B cell (primary cell): ENCODE measurements at regions not wholly inside any gene's neighbourhood (a gene's known extent, or its start where the extent isn't known, plus 50 kb on each side); places are given as distances from the start of the nearest gene placed in this dataset.

Experiments used
- ATAC-seq: fragments of 200-7000 bp; cut with Tn5 transposase; one replicate; pipeline ENCODE4 v1.10.0; 2021; ENCODE audit warnings: low read depth, mild to moderate bottlenecking, moderate number of reproducible peaks, moderate library complexity
- CTCF ChIA-PET: fragments of 350-600 bp; sonication (Branson Sonifier 250); formaldehyde crosslinking; loops from one replicate; lab custom pipeline; 2021; ENCODE audit warnings: antibody characterized with exemption, inconsistent platforms; lab: Charles Lee
- POLR2A ChIA-PET: fragments of 350-600 bp; sonication (Branson Sonifier 250); formaldehyde crosslinking; loops from one replicate; lab custom pipeline; 2021; ENCODE audit warnings: antibody characterized with exemption; lab: Charles Lee
- DNase-seq: peaks from one replicate; pipeline ENCODE4 v3.0.0; 2013
- H2AFZ ChIP-seq: 2 replicates; pipeline ENCODE4 v1.6.1; 2012; ENCODE audit warnings: mild to moderate bottlenecking, low read depth, low read length; ENCODE audit not compliant: insufficient read depth, poor library complexity, severe bottlenecking
- H3K27ac ChIP-seq, 2 donors: 1 replicate in 1 of 2; 2 replicates in 1 of 2; pipeline ENCODE4 v1.5.1; 2012 to 2013; ENCODE audit warnings: low read length in 2 of 2, mild to moderate bottlenecking in 2 of 2, moderate library complexity in 1 of 2
- H3K27me3 ChIP-seq, 4 experiments: fragments of 200-600 bp in 1 of 4; sonication (generic) in 1 of 4; replicated peaks in 1 of 4; 1 replicate in 2 of 4; 2 replicates in 2 of 4; pipeline versions ENCODE4 v1.6.1 to v1.7.0; 2013 to 2016; ENCODE audit warnings: low read length in 3 of 4, mild to moderate bottlenecking in 2 of 4, mixed read lengths in 1 of 4, moderate library complexity in 1 of 4; ENCODE audit not compliant: insufficient read depth in 4 of 4, control insufficient read depth in 3 of 4; ENCODE audit errors: control extremely low read depth in 1 of 4
- H3K36me3 ChIP-seq, 2 experiments: replicated peaks in 1 of 2; 1 replicate in 1 of 2; 2 replicates in 1 of 2; pipeline versions ENCODE4 v1.6.1 to v1.7.1; 2013; ENCODE audit warnings: low read length in 1 of 2; ENCODE audit not compliant: insufficient read depth in 2 of 2, control insufficient read depth in 1 of 2; ENCODE audit errors: control extremely low read depth in 1 of 2, extremely low read depth in 1 of 2
- H3K4me1 ChIP-seq, 2 donors: fragments of 200-600 bp in 1 of 2; sonication (generic) in 1 of 2; 1 replicate in 1 of 2; 2 replicates in 1 of 2; pipeline versions ENCODE4 v1.5.1 to v1.6.1; 2013 to 2017; ENCODE audit warnings: low read length in 2 of 2; ENCODE audit not compliant: control insufficient read depth in 2 of 2, insufficient read depth in 2 of 2
- H3K4me2 ChIP-seq: replicated peaks from 2 replicates; pipeline ENCODE3; 2012; ENCODE audit warnings: mild to moderate bottlenecking, low read depth, low read length; ENCODE audit not compliant: poor library complexity, severe bottlenecking
- H3K4me3 ChIP-seq, 5 experiments: fragments of 200-600 bp in 1 of 5; sonication (generic) in 1 of 5; 1 replicate in 3 of 5; 2 replicates in 2 of 5; pipeline versions ENCODE4 v1.5.1 to v1.7.0; 2011 to 2016; ENCODE audit warnings: low read length in 4 of 5, mild to moderate bottlenecking in 4 of 5, low read depth in 2 of 5, control low read depth in 1 of 5, moderate library complexity in 1 of 5; ENCODE audit not compliant: insufficient read depth in 1 of 5; ENCODE audit errors: control extremely low read depth in 1 of 5, extremely low read depth in 1 of 5
- H3K79me2 ChIP-seq: fragments of 200-600 bp; sonication (generic); one replicate; pipeline ENCODE4 v1.6.0; 2016; ENCODE audit warnings: low read length; ENCODE audit not compliant: control insufficient read depth, insufficient read depth
- H3K9ac ChIP-seq: fragments of 200-600 bp; sonication (generic); 2 replicates; pipeline ENCODE4 v1.6.1; 2017; ENCODE audit warnings: mild to moderate bottlenecking, low read length, moderate library complexity
- H3K9me3 ChIP-seq, 3 donors: one replicate each; pipeline versions ENCODE4 v1.6.1 to v1.7.1; 2013; ENCODE audit warnings: low read length in 2 of 3; ENCODE audit not compliant: control insufficient read depth in 2 of 3, insufficient read depth in 1 of 3; ENCODE audit errors: control extremely low read depth in 1 of 3
- H4K20me1 ChIP-seq: 2 replicates; pipeline ENCODE4 v1.6.0; 2012; ENCODE audit warnings: mild to moderate bottlenecking, low read length; ENCODE audit not compliant: insufficient read depth, control insufficient read depth, poor library complexity, severe bottlenecking
- H3K27ac Mint-ChIP-seq: one replicate; pipeline ENCODE4 v1.8.0; 2021; ENCODE audit warnings: mixed read lengths
- H3K27me3 Mint-ChIP-seq: one replicate; pipeline ENCODE4 v1.8.0; 2021; ENCODE audit warnings: mixed read lengths
- H3K4me1 Mint-ChIP-seq: one replicate; pipeline ENCODE4 v1.8.0; 2021; ENCODE audit warnings: mixed read lengths
- H3K4me3 Mint-ChIP-seq: one replicate; pipeline ENCODE4 v1.8.0; 2021; ENCODE audit warnings: mixed read lengths
- H3K9me3 Mint-ChIP-seq: one replicate; pipeline ENCODE4 v1.8.0; 2022; ENCODE audit warnings: mixed read lengths; ENCODE audit not compliant: insufficient read depth
- CTCF ChIP-seq: fragments of 200-600 bp; IDR thresholded peaks from one replicate; pipeline ENCODE4 v1.8.0; 2022; ENCODE audit warnings: antibody characterized with exemption, mild to moderate bottlenecking
- EZH2 ChIP-seq: IDR thresholded peaks from 2 replicates; pipeline ENCODE4 v1.6.1; 2012; ENCODE audit warnings: borderline replicate concordance, low read depth, mild to moderate bottlenecking, moderate library complexity, low read length; ENCODE audit not compliant: insufficient read depth, poor library complexity, severe bottlenecking
- WGBS: methylation state at CpG from one replicate; pipeline ENCODE4 v1.1.5; 2013; ENCODE audit warnings: missing lambda C conversion rate; ENCODE audit not compliant: insufficient coverage; 5-methylcytosine and 5-hydroxymethylcytosine counted together
- intact Hi-C: fragments of 100-400 bp; cut with micrococcal nuclease; formaldehyde crosslinking; loops from one replicate; pipeline ENCODE4 v1.10.0; 2022

DNA sequence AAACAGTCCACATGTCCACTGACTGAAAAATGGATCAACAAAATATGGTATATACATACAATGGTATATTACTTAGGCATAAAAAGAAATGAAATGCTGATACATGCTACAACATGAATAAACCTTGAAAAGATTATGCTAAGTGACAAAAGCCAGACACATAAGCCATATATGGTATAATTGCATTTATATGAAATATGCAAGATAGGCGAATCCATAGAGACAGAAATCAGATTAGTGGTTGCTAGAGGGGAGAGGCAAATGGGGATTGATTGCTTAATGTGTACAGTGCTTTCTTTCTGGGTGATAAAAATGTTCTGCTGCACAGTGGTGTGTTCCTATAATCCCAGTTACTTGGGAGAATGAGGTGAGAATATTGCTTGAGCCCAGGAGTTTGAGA, 171.0 kb downstream of the CYP26B1 start:
- Histone ChIP-seq H3K27ac (no peak overlapping the region), H3K27me3 (no peaks in the 10 kb centered on the region), H3K9me3 (no peaks in the 10 kb centered on the region), H3K79me2 (no peaks in the 10 kb centered on the region), H3K4me2 (no peak overlapping the region), H2AFZ (no peak overlapping the region), H3K4me3 (no peak overlapping the region), H3K36me3 (no peaks in the 10 kb centered on the region), H3K9ac (no peak overlapping the region), H4K20me1 (no peaks in the 10 kb centered on the region), H3K4me1 (no peaks in the 10 kb centered on the region)
- Mint-ChIP-seq H3K27ac (no peak overlapping the region), H3K9me3 (peaks cover 8% of the 10 kb centered on the region), H3K4me3 (no peak overlapping the region), H3K4me1 (no peaks in the 10 kb centered on the region), H3K27me3 (peaks cover 3% of the 10 kb centered on the region)
- 60% methylated on average over 1 of the region's 1 CpG for WGBS
- no peak for ATAC-seq
- ChIA-PET CTCF (no interaction called here), POLR2A (no interaction called here)
- intact Hi-C loops, result no loop called here
- TF ChIP-seq CTCF (no peak), EZH2 (no peak)
- no peak for DNase-seq

DNA sequence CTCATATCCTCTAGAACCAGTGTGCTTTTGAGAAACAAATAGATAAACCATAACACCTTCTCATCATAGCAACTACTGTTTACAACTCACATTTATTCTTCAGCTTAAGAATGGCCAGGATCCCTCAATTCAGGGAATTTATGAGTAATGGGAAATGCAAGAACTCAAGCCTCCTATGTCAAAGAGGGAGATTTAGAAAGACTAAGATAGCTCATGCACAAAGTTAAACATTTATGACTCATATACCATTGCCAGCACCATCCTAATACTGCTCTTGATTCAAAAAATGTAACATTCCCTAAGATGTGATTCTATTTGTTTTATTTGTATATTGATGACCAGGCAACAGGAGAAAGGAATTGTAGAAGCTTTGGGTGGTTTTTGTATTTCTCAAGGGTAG, 172.8 kb downstream of the CYP26B1 start:
- intact Hi-C loops, result no loop called here
- POLR2A ChIA-PET, result no interaction called here
- peaks cover 4% of the 10 kb centered on the region for H3K9me3 Mint-ChIP-seq

More for the DNA sequence above, 172.8 kb downstream of the CYP26B1 start:
- TF ChIP-seq CTCF (no peak), EZH2 (no peak)
- Histone ChIP-seq H3K27me3 (no peaks in the 10 kb centered on the region), H4K20me1 (no peaks in the 10 kb centered on the region), H3K4me1 (no peaks in the 10 kb centered on the region), H2AFZ (no peak overlapping the region), H3K36me3 (no peaks in the 10 kb centered on the region), H3K9me3 (no peaks in the 10 kb centered on the region), H3K4me3 (no peak overlapping the region), H3K27ac (no peak overlapping the region), H3K9ac (no peak overlapping the region), H3K79me2 (no peaks in the 10 kb centered on the region), H3K4me2 (no peak overlapping the region)
- Mint-ChIP-seq H3K4me1 (no peaks in the 10 kb centered on the region), H3K4me3 (no peak overlapping the region), H3K27me3 (peaks cover 3% of the 10 kb centered on the region), H3K27ac (no peak overlapping the region)
- ATAC-seq (no peak), DNase-seq (no peak)
- CTCF ChIA-PET, result no interaction called here
